ENCODE measurements at regions not wholly inside any gene's neighbourhood (a gene's known extent, or its start where the extent isn't known, plus 50 kb on each side); places are given as distances from the start of the nearest gene placed in this dataset.

DNA sequence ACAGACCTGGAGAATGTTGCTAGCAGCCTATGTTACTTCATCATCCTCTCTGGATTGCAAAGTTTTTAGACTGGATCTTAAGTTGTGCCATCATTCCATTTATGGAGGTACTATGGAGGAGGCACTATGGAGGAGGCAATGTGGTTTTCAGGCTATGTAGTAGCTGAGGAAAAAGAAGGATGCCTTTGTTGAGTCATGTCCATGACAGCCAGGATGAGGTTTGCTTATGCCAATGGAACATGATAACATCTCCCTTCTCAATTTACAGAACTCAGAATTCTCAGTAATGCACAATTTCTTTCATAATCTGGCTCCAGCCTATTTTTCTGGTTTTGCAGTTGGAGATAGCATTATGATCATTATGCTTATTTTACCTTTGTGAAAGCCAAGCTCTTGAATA is 65.9 kb upstream of the TMEM108 start:
- H3K79me2 ChIP-seq (ENCODE audit: insufficient read depth) = no peaks in the 10 kb centered on the region
- H3K9me2 ChIP-seq (ENCODE audit: insufficient read depth) = no peaks in the 10 kb centered on the region
- peak; percentile 17 for DNase-seq
- H3K4me1 ChIP-seq (ENCODE audit: insufficient read depth) = no peaks in the 10 kb centered on the region
- H3K4me2 ChIP-seq (ENCODE audit: unreplicated experiment) = no peak overlapping the region
- H3K36me3 ChIP-seq (ENCODE audit: low read depth) = no peaks in the 10 kb centered on the region
- H3F3A ChIP-seq (ENCODE audit: insufficient read depth) = no peaks in the 10 kb centered on the region
- no peak overlapping the region for H3K4me3 ChIP-seq
- no peaks in the 10 kb centered on the region for H3K9me3 ChIP-seq (ENCODE audit: low read depth)
- no peak overlapping the region for H2AFZ ChIP-seq
- in situ Hi-C loops (cut with MboI) = no loop called here
- H4K20me1 ChIP-seq (ENCODE audit: insufficient read depth) = no peaks in the 10 kb centered on the region
- no peak overlapping the region for H3K27ac ChIP-seq
- H3K9ac ChIP-seq = no peak overlapping the region
- no peaks in the 10 kb centered on the region for H3K27me3 ChIP-seq (replicated peaks; ENCODE audit: insufficient read depth)
- TF ChIP-seq EZH2phosphoT487 (IDR thresholded peaks at IDR 0.05; ENCODE audit: insufficient read depth, low read depth) (no peak), EZH2 (IDR thresholded peaks at IDR 0.05; ENCODE audit: insufficient read depth, poor library complexity, severe bottlenecking) (no peak)

DNA sequence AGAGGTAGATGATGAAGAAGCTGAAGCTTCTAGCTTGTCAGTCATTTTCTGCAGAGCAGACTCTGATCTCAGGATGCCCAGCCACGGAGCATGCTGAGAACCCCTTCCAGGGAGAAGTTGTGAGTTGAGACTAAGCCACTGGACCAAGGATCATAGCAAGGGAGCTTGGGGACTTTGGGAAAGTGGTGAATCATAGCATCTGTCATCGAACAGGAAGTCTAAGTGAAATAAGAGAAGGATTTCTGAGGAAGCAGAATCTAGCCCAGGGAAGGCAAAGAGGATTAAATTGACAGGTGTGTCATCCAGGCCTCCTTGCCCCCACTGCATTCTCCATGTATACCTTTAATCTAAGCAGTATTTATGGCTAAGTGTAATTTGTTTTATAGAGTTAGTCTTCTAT is 71.8 kb upstream of the TMEM108 start:
- in situ Hi-C loops (cut with MboI) = no loop called here
- Histone ChIP-seq H3K27me3 (replicated peaks; ENCODE audit: insufficient read depth) (no peaks in the 10 kb centered on the region), H2AFZ (no peak overlapping the region)

DNA sequence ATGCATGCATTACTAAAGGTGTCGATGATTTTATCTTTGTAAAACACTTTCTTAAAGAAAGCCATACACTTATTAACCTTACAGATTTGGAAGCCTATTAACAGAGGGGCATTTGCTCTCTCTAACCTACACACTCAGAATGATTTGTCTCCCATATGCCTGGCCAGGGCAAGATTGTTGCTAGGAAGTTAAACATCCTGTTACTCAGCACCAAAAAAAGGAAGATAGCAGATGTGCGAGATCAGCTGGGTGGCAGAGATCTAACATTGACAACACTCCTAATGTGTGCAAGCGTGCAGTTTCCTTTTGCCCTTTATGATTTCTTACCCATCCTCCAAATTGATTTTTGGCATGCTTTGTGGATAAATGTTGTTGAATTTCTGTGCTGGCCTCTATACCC is 73.9 kb upstream of the TMEM108 start:
- Histone ChIP-seq H3K9ac (no peak overlapping the region), H4K20me1 (ENCODE audit: insufficient read depth) (no peaks in the 10 kb centered on the region), H3K9me3 (ENCODE audit: low read depth) (no peaks in the 10 kb centered on the region), H3K9me2 (ENCODE audit: insufficient read depth) (no peaks in the 10 kb centered on the region), H3K27me3 (replicated peaks; ENCODE audit: insufficient read depth) (no peaks in the 10 kb centered on the region), H3K27ac (no peak overlapping the region), H3K4me2 (ENCODE audit: unreplicated experiment) (no peak overlapping the region), H2AFZ (no peak overlapping the region), H3K36me3 (ENCODE audit: low read depth) (no peaks in the 10 kb centered on the region), H3K4me3 (no peak overlapping the region), H3K4me1 (ENCODE audit: insufficient read depth) (no peaks in the 10 kb centered on the region), H3K79me2 (ENCODE audit: insufficient read depth) (no peaks in the 10 kb centered on the region), H3F3A (ENCODE audit: insufficient read depth) (no peaks in the 10 kb centered on the region)
- TF ChIP-seq EZH2 (IDR thresholded peaks at IDR 0.05; ENCODE audit: insufficient read depth, poor library complexity, severe bottlenecking) (no peak), EZH2phosphoT487 (IDR thresholded peaks at IDR 0.05; ENCODE audit: insufficient read depth, low read depth) (no peak)
- 18% methylated on average over 3 of the region's 3 CpGs for WGBS, 2 experiments (ENCODE audit: low coverage in 1 of 2, low lambda C conversion rate in 2 of 2, missing lambda C conversion rate in 2 of 2)
- in situ Hi-C loops (cut with MboI) = no loop called here
- no peak for DNase-seq

More for the DNA sequence above, 71.8 kb upstream of the TMEM108 start:
- Histone ChIP-seq H3K9me2 (ENCODE audit: insufficient read depth) (no peaks in the 10 kb centered on the region), H3K4me2 (ENCODE audit: unreplicated experiment) (no peak overlapping the region), H3K9ac (no peak overlapping the region), H3K9me3 (ENCODE audit: low read depth) (no peaks in the 10 kb centered on the region), H3K4me3 (no peak overlapping the region), H3K27ac (no peak overlapping the region), H3K4me1 (ENCODE audit: insufficient read depth) (no peaks in the 10 kb centered on the region), H3F3A (ENCODE audit: insufficient read depth) (no peaks in the 10 kb centered on the region), H3K79me2 (ENCODE audit: insufficient read depth) (no peaks in the 10 kb centered on the region), H4K20me1 (ENCODE audit: insufficient read depth) (no peaks in the 10 kb centered on the region), H3K36me3 (ENCODE audit: low read depth) (no peaks in the 10 kb centered on the region)
- DNase-seq = no peak
- WGBS, 2 experiments (ENCODE audit: low coverage in 1 of 2, low lambda C conversion rate in 2 of 2, missing lambda C conversion rate in 2 of 2) = 2 to 11% methylated on average over 2 of the region's 2 CpGs
- TF ChIP-seq EZH2phosphoT487 (IDR thresholded peaks at IDR 0.05; ENCODE audit: insufficient read depth, low read depth) (no peak), EZH2 (IDR thresholded peaks at IDR 0.05; ENCODE audit: insufficient read depth, poor library complexity, severe bottlenecking) (no peak)

DNA sequence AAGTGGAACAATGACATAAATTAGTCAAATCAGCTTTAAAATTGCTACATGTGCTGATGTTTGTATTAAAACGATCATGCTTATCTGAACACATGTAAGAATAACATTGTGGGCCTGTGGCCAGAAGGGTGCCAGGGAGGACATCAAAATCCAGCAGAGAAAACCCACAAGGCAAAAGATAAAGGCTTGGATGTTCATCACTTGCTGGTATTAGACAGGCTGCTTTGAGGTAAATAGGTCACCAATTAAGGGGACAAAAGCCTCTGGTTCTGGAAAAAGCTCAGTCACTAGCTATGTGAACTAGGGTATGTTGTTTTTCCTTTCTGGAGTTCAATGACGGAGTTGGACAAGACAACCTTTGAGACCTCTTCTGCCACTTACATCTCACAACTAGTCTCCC is 74.4 kb upstream of the TMEM108 start:
- in situ Hi-C loops (cut with MboI) = no loop called here
- H4K20me1 ChIP-seq (ENCODE audit: insufficient read depth) = no peaks in the 10 kb centered on the region
- TF ChIP-seq EZH2 (IDR thresholded peaks at IDR 0.05; ENCODE audit: insufficient read depth, poor library complexity, severe bottlenecking) (no peak), EZH2phosphoT487 (IDR thresholded peaks at IDR 0.05; ENCODE audit: insufficient read depth, low read depth) (no peak)

DNA sequence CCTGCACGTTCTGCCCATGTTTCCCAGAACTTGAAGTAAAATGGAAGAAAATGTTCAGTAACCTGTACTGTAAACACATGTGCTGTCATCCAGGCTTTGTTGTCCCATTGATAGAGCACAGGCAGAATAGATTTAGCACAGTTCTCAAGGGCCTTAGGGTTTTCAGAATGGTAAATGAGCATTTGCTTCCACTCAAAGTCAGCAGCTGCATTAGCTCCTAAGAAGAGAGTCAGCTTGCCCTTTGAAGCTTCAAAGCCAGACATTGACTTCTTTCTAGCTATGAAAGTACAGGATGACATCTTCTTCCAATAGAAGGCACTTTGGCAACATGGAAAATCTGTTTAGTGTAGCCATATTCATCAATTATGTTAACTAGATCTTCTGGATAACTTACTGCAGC is 76.2 kb upstream of the TMEM108 start:
- H3K27ac ChIP-seq = no peak overlapping the region
- no peak overlapping the region for H3K4me3 ChIP-seq
- 4 to 6% methylated on average over 1 of the region's 1 CpG for WGBS, 2 experiments (ENCODE audit: low coverage in 1 of 2, low lambda C conversion rate in 2 of 2, missing lambda C conversion rate in 2 of 2)
- no peaks in the 10 kb centered on the region for H3K9me3 ChIP-seq (ENCODE audit: low read depth)
- H3F3A ChIP-seq (ENCODE audit: insufficient read depth) = no peaks in the 10 kb centered on the region
- H3K36me3 ChIP-seq (ENCODE audit: low read depth) = no peaks in the 10 kb centered on the region
- TF ChIP-seq EZH2 (IDR thresholded peaks at IDR 0.05; ENCODE audit: insufficient read depth, poor library complexity, severe bottlenecking) = no peak
- no peak for TF ChIP-seq EZH2phosphoT487 (IDR thresholded peaks at IDR 0.05; ENCODE audit: insufficient read depth, low read depth)
- no peak overlapping the region for H2AFZ ChIP-seq
- H4K20me1 ChIP-seq (ENCODE audit: insufficient read depth) = no peaks in the 10 kb centered on the region
- DNase-seq = no peak
- H3K4me1 ChIP-seq (ENCODE audit: insufficient read depth) = no peaks in the 10 kb centered on the region
- H3K9me2 ChIP-seq (ENCODE audit: insufficient read depth) = no peaks in the 10 kb centered on the region
- H3K27me3 ChIP-seq (replicated peaks; ENCODE audit: insufficient read depth) = no peaks in the 10 kb centered on the region
- in situ Hi-C loops (cut with MboI) = no loop called here
- no peak overlapping the region for H3K4me2 ChIP-seq (ENCODE audit: unreplicated experiment)
- no peaks in the 10 kb centered on the region for H3K79me2 ChIP-seq (ENCODE audit: insufficient read depth)
- no peak overlapping the region for H3K9ac ChIP-seq

More for the DNA sequence above, 74.4 kb upstream of the TMEM108 start:
- H3K9ac ChIP-seq = no peak overlapping the region
- no peak for DNase-seq
- no peaks in the 10 kb centered on the region for H3K27me3 ChIP-seq (replicated peaks; ENCODE audit: insufficient read depth)
- H3K4me1 ChIP-seq (ENCODE audit: insufficient read depth) = no peaks in the 10 kb centered on the region
- no peak overlapping the region for H3K4me2 ChIP-seq (ENCODE audit: unreplicated experiment)
- no peaks in the 10 kb centered on the region for H3K36me3 ChIP-seq (ENCODE audit: low read depth)
- 17 to 25% methylated on average over 2 of the region's 2 CpGs for WGBS, 2 experiments (ENCODE audit: low coverage in 1 of 2, low lambda C conversion rate in 2 of 2, missing lambda C conversion rate in 2 of 2)
- no peaks in the 10 kb centered on the region for H3F3A ChIP-seq (ENCODE audit: insufficient read depth)
- H2AFZ ChIP-seq = no peak overlapping the region
- no peaks in the 10 kb centered on the region for H3K9me2 ChIP-seq (ENCODE audit: insufficient read depth)
- no peak overlapping the region for H3K4me3 ChIP-seq
- no peaks in the 10 kb centered on the region for H3K9me3 ChIP-seq (ENCODE audit: low read depth)
- H3K79me2 ChIP-seq (ENCODE audit: insufficient read depth) = no peaks in the 10 kb centered on the region
- H3K27ac ChIP-seq = no peak overlapping the region
